ENCODE measurements at regions not wholly inside any gene's neighbourhood (a gene's known extent, or its start where the extent isn't known, plus 50 kb on each side); places are given as distances from the start of the nearest gene placed in this dataset.

- TF ChIP-seq YY1 (IDR thresholded peaks at IDR 0.05; ENCODE audit: insufficient read depth, insufficient read length), result no peak
- no peak for TF ChIP-seq SUZ12 (IDR thresholded peaks at IDR 0.05; ENCODE audit: extremely low read depth, insufficient read depth, insufficient read length)
- TF ChIP-seq ZNF274 (IDR thresholded peaks at IDR 0.05; ENCODE audit: low read depth, low read length), result no peak
- Histone ChIP-seq H3K9ac (ENCODE audit: insufficient read length, low read depth) (no peak overlapping the region), H3K27me3 (ENCODE audit: insufficient read depth, insufficient read length) (no peaks in the 10 kb centered on the region), H3K9me3 (ENCODE audit: insufficient read depth, low read length) (no peaks in the 10 kb centered on the region; the same call in 1 of the 2 replicates), H3K4me1 (ENCODE audit: insufficient read depth, insufficient read length) (no peaks in the 10 kb centered on the region), H3K36me3 (ENCODE audit: insufficient read depth, insufficient read length, low read length) (no peaks in the 10 kb centered on the region), H3K4me3 (ENCODE audit: insufficient read length, low read depth) (no peak overlapping the region)
- DNase-seq (ENCODE audit: low read depth, low spot score), result no peak
Measured at GRCh38 chr12:91774434-91774921, 371.2 kb downstream of the BTG1 start.

- Histone ChIP-seq H3K27me3 (ENCODE audit: insufficient read depth, insufficient read length) (no peaks in the 10 kb centered on the region), H3K4me3 (ENCODE audit: insufficient read length, low read depth) (no peak overlapping the region), H3K4me1 (ENCODE audit: insufficient read depth, insufficient read length) (no peaks in the 10 kb centered on the region), H3K9me3 (ENCODE audit: insufficient read depth, low read length) (no peaks in the 10 kb centered on the region; the same call in 1 of the 2 replicates), H3K9ac (ENCODE audit: insufficient read length, low read depth) (no peak overlapping the region), H3K36me3 (ENCODE audit: insufficient read depth, insufficient read length, low read length) (no peaks in the 10 kb centered on the region)
- DNase-seq (ENCODE audit: low read depth, low spot score), result no peak
- no peak for TF ChIP-seq ZNF274 (IDR thresholded peaks at IDR 0.05; ENCODE audit: low read depth, low read length)
- TF ChIP-seq YY1 (IDR thresholded peaks at IDR 0.05; ENCODE audit: insufficient read depth, insufficient read length), result no peak
- no peak for TF ChIP-seq SUZ12 (IDR thresholded peaks at IDR 0.05; ENCODE audit: extremely low read depth, insufficient read depth, insufficient read length)
Measured at GRCh38 chr12:91773749-91774429, 371.8 kb downstream of the BTG1 start.

- Histone ChIP-seq H3K36me3 (ENCODE audit: insufficient read depth, insufficient read length, low read length) (no peaks in the 10 kb centered on the region), H3K4me1 (ENCODE audit: insufficient read depth, insufficient read length) (no peaks in the 10 kb centered on the region), H3K27me3 (ENCODE audit: insufficient read depth, insufficient read length) (no peaks in the 10 kb centered on the region), H3K4me3 (ENCODE audit: insufficient read length, low read depth) (no peak overlapping the region), H3K9me3 (ENCODE audit: insufficient read depth, low read length) (no peaks in the 10 kb centered on the region; the same call in 1 of the 2 replicates), H3K9ac (ENCODE audit: insufficient read length, low read depth) (no peak overlapping the region)
- DNase-seq (ENCODE audit: low read depth, low spot score), result no peak
- no peak for TF ChIP-seq ZNF274 (IDR thresholded peaks at IDR 0.05; ENCODE audit: low read depth, low read length)
- no peak for TF ChIP-seq SUZ12 (IDR thresholded peaks at IDR 0.05; ENCODE audit: extremely low read depth, insufficient read depth, insufficient read length)
- TF ChIP-seq YY1 (IDR thresholded peaks at IDR 0.05; ENCODE audit: insufficient read depth, insufficient read length), result no peak
Measured at GRCh38 chr12:91772411-91772810, 373.2 kb downstream of the BTG1 start.

- Histone ChIP-seq H3K4me1 (ENCODE audit: insufficient read depth, insufficient read length) (no peaks in the 10 kb centered on the region), H3K27me3 (ENCODE audit: insufficient read depth, insufficient read length) (no peaks in the 10 kb centered on the region), H3K9me3 (ENCODE audit: insufficient read depth, low read length) (no peaks in the 10 kb centered on the region; the same call in 1 of the 2 replicates), H3K9ac (ENCODE audit: insufficient read length, low read depth) (no peak overlapping the region), H3K36me3 (ENCODE audit: insufficient read depth, insufficient read length, low read length) (no peaks in the 10 kb centered on the region), H3K4me3 (ENCODE audit: insufficient read length, low read depth) (no peak overlapping the region)
- DNase-seq (ENCODE audit: low read depth, low spot score), result peak; percentile 28
- TF ChIP-seq YY1 (IDR thresholded peaks at IDR 0.05; ENCODE audit: insufficient read depth, insufficient read length) (no peak), SUZ12 (IDR thresholded peaks at IDR 0.05; ENCODE audit: extremely low read depth, insufficient read depth, insufficient read length) (no peak), ZNF274 (IDR thresholded peaks at IDR 0.05; ENCODE audit: low read depth, low read length) (no peak)
Measured at GRCh38 chr12:91769736-91770135, 375.9 kb downstream of the BTG1 start.

DNA sequence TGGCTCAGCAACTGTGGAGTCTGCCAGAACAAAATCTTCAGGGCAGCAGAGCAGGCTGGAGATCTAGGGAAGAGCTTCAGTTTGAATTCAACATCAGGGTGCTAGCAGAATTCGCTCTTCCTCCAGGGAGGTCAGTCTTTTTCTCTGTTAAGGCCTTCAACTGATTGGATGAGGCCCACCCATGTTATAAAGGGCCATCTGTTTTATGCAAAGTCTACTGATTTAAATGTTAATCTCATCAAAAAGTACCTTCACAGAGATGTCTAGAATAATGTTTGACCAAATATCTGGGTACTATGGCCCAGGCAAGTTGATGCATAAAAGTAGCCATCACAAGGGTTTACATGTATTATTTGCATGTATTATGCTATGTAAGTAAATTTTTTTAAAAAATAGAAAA lies 378.4 kb downstream of the BTG1 start:
- no peak for DNase-seq (ENCODE audit: low read depth, low spot score)
- Histone ChIP-seq H3K9me3 (ENCODE audit: insufficient read depth, low read length) (no peaks in the 10 kb centered on the region; the same call in 1 of the 2 replicates), H3K27me3 (ENCODE audit: insufficient read depth, insufficient read length) (no peaks in the 10 kb centered on the region), H3K9ac (ENCODE audit: insufficient read length, low read depth) (no peak overlapping the region), H3K36me3 (ENCODE audit: insufficient read depth, insufficient read length, low read length) (no peaks in the 10 kb centered on the region), H3K4me3 (ENCODE audit: insufficient read length, low read depth) (no peak overlapping the region), H3K4me1 (ENCODE audit: insufficient read depth, insufficient read length) (no peaks in the 10 kb centered on the region)
- TF ChIP-seq YY1 (IDR thresholded peaks at IDR 0.05; ENCODE audit: insufficient read depth, insufficient read length) (no peak), ZNF274 (IDR thresholded peaks at IDR 0.05; ENCODE audit: low read depth, low read length) (no peak), SUZ12 (IDR thresholded peaks at IDR 0.05; ENCODE audit: extremely low read depth, insufficient read depth, insufficient read length) (no peak)

DNA sequence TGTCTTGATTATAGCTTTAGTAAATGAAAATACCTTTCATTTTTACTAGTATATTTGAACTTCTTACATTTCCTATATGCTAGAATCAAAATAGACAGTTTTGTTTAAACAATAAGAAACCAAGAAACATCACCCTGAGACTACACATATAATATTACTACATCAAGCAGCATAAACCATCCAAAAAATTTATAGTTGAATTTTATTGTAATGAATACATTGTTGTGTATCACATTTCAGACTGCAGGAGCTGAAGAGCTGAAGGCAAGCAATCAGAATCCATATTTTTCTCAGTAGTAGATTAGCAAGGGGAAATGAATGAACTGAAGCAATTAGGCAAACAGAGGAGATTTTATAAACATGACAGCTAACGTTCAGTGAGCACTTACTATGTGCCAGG lies 379.2 kb downstream of the BTG1 start:
- Histone ChIP-seq H3K27me3 (ENCODE audit: insufficient read depth, insufficient read length) (no peaks in the 10 kb centered on the region), H3K9me3 (ENCODE audit: insufficient read depth, low read length) (no peaks in the 10 kb centered on the region; the same call in 1 of the 2 replicates), H3K9ac (ENCODE audit: insufficient read length, low read depth) (no peak overlapping the region), H3K4me3 (ENCODE audit: insufficient read length, low read depth) (no peak overlapping the region), H3K4me1 (ENCODE audit: insufficient read depth, insufficient read length) (no peaks in the 10 kb centered on the region), H3K36me3 (ENCODE audit: insufficient read depth, insufficient read length, low read length) (no peaks in the 10 kb centered on the region)
- TF ChIP-seq YY1 (IDR thresholded peaks at IDR 0.05; ENCODE audit: insufficient read depth, insufficient read length) (no peak), SUZ12 (IDR thresholded peaks at IDR 0.05; ENCODE audit: extremely low read depth, insufficient read depth, insufficient read length) (no peak), ZNF274 (IDR thresholded peaks at IDR 0.05; ENCODE audit: low read depth, low read length) (no peak)
- DNase-seq (ENCODE audit: low read depth, low spot score), result no peak

DNA sequence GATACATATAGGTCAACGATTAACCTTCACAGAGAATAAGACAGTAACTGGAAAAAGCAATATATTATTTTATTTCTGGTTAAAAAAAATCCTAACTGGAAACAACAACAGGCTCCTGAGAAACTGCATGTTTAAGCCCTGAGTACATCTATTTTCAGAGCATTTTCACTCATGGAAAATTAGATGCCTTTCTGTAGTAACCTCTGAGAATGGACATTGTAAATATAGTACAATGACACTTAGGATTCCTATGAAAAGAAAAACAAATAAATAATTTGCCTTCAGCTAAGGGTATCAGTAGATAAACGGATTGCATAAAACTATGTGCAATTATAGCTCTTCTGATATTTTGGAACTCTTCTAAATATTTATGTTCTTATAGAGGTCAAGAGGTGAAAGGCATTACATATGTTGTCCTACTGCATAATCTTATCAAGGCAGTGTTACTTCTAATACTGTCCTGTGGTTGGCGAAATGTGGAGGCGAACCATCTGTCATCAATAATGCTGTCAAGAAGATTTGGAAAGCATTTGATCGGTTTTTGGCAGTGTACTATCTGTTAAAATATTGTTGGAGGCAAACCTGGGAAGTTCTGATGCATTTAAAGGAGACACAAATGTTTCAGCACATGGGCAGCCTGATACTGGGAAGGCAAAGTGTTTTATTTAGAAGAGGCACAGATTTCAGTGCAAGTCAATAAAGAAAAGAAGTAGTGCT lies 381.8 kb downstream of the BTG1 start:
- Histone ChIP-seq H3K9me3 (ENCODE audit: insufficient read depth, low read length) (no peaks in the 10 kb centered on the region), H3K4me3 (ENCODE audit: insufficient read length, low read depth) (no peak overlapping the region), H3K36me3 (ENCODE audit: insufficient read depth, insufficient read length, low read length) (no peaks in the 10 kb centered on the region), H3K4me1 (ENCODE audit: insufficient read depth, insufficient read length) (no peaks in the 10 kb centered on the region), H3K9ac (ENCODE audit: insufficient read length, low read depth) (no peak overlapping the region), H3K27me3 (ENCODE audit: insufficient read depth, insufficient read length) (no peaks in the 10 kb centered on the region)
- TF ChIP-seq SUZ12 (IDR thresholded peaks at IDR 0.05; ENCODE audit: extremely low read depth, insufficient read depth, insufficient read length) (no peak), YY1 (IDR thresholded peaks at IDR 0.05; ENCODE audit: insufficient read depth, insufficient read length) (no peak), ZNF274 (IDR thresholded peaks at IDR 0.05; ENCODE audit: low read depth, low read length) (no peak)
- no peak for DNase-seq (ENCODE audit: low read depth, low spot score)
